H9 (cell line): ENCODE measurements at regions not wholly inside any gene's neighbourhood (a gene's known extent, or its start where the extent isn't known, plus 50 kb on each side); places are given as distances from the start of the nearest gene placed in this dataset.
A peak's percentile ranks its signal among the peaks of the same experiment; 100 is the strongest.

Experiments used
- DNase-seq: peaks from one replicate; pipeline ENCODE4 v3.0.0-alpha.2; 2017
- H2AFZ ChIP-seq: one replicate; pipeline ENCODE4 v1.6.1; 2013; ENCODE audit warnings: mild to moderate bottlenecking, low read length, control low read depth, moderate library complexity
- H2AK5ac ChIP-seq: 2 replicates; pipeline ENCODE4 v1.6.1; 2013; ENCODE audit warnings: low read length, control low read depth, mixed read lengths; ENCODE audit not compliant: insufficient read length
- H2BK120ac ChIP-seq: one replicate; pipeline ENCODE4 v1.6.1; 2013; ENCODE audit warnings: low read depth, mild to moderate bottlenecking, low read length, control low read depth, inconsistent platforms; ENCODE audit not compliant: poor library complexity, severe bottlenecking
- H2BK12ac ChIP-seq: 2 replicates; pipeline ENCODE4 v1.6.1; 2013; ENCODE audit warnings: low read length, control low read depth, mixed read lengths, low read depth; ENCODE audit not compliant: insufficient read length
- H2BK15ac ChIP-seq: 2 replicates; pipeline ENCODE4 v1.6.1; 2013; ENCODE audit warnings: low read depth, low read length, control low read depth
- H2BK20ac ChIP-seq: one replicate; pipeline ENCODE4 v1.6.1; 2013; ENCODE audit warnings: low read depth, mild to moderate bottlenecking, low read length, control low read depth, inconsistent platforms; ENCODE audit not compliant: poor library complexity, severe bottlenecking
- H2BK5ac ChIP-seq: 2 replicates; pipeline ENCODE4 v1.6.1; 2013; ENCODE audit warnings: low read length, control low read depth, mixed read lengths; ENCODE audit not compliant: insufficient read length
- H3K14ac ChIP-seq: 2 replicates; pipeline ENCODE4 v1.6.1; 2013; ENCODE audit warnings: low read length, control low read depth; ENCODE audit not compliant: insufficient read depth
- H3K18ac ChIP-seq: 2 replicates; pipeline ENCODE4 v1.6.1; 2013; ENCODE audit warnings: low read depth, mild to moderate bottlenecking, mixed read lengths, low read length, control low read depth; ENCODE audit not compliant: insufficient read length
- H3K23ac ChIP-seq: 2 replicates; pipeline ENCODE4 v1.6.1; 2013; ENCODE audit warnings: low read length, control low read depth, mixed read lengths, low read depth; ENCODE audit not compliant: insufficient read length
- H3K23me2 ChIP-seq: 2 replicates; pipeline ENCODE4 v1.6.1; 2013; ENCODE audit warnings: low read depth, mild to moderate bottlenecking, mixed read lengths, low read length, control low read depth; ENCODE audit not compliant: insufficient read length, poor library complexity, severe bottlenecking
- H3K27ac ChIP-seq: 2 replicates; pipeline ENCODE4 v1.5.1; 2013; ENCODE audit warnings: low read length, control low read depth, mixed read lengths, low read depth; ENCODE audit not compliant: insufficient read length
- H3K27me3 ChIP-seq: 2 replicates; pipeline ENCODE4 v1.6.1; 2013; ENCODE audit warnings: low read length, control low read depth, inconsistent platforms; ENCODE audit not compliant: insufficient read depth
- H3K4ac ChIP-seq: 2 replicates; pipeline ENCODE4 v1.6.1; 2013; ENCODE audit warnings: low read depth, mild to moderate bottlenecking, control low read depth, inconsistent platforms, low read length, moderate library complexity
- H3K4me1 ChIP-seq: 2 replicates; pipeline ENCODE4 v1.6.1; 2013; ENCODE audit warnings: low read length, control low read depth, inconsistent platforms; ENCODE audit not compliant: insufficient read depth
- H3K4me2 ChIP-seq: 2 replicates; pipeline ENCODE4 v1.6.1; 2013; ENCODE audit warnings: low read length, control low read depth, mixed read lengths; ENCODE audit not compliant: insufficient read length, insufficient read depth
- H3K56ac ChIP-seq: 2 replicates; pipeline ENCODE4 v1.6.1; 2013; ENCODE audit warnings: low read depth, mild to moderate bottlenecking, mixed read lengths, low read length, control low read depth; ENCODE audit not compliant: insufficient read length
- H3K79me1 ChIP-seq: 2 replicates; pipeline ENCODE4 v1.6.1; 2013; ENCODE audit warnings: low read depth, mild to moderate bottlenecking, moderate library complexity, low read length, control low read depth, inconsistent platforms; ENCODE audit not compliant: insufficient read depth, poor library complexity, severe bottlenecking
- H3K79me2 ChIP-seq: 2 replicates; pipeline ENCODE4 v1.6.1; 2013; ENCODE audit warnings: low read length, control low read depth, inconsistent platforms; ENCODE audit not compliant: insufficient read depth
- H3K9ac ChIP-seq: 2 replicates; pipeline ENCODE4 v1.6.1; 2013; ENCODE audit warnings: low read length, control low read depth, mixed read lengths; ENCODE audit not compliant: insufficient read length; ENCODE audit errors: extremely low read depth
- H3K9me3 ChIP-seq: one replicate; pipeline ENCODE4 v1.6.1; 2013; ENCODE audit warnings: low read depth, low read length, inconsistent platforms; ENCODE audit not compliant: control insufficient read depth
- H3T11ph ChIP-seq: one replicate; pipeline ENCODE4 v1.6.1; 2013; ENCODE audit warnings: mild to moderate bottlenecking, low read length, control low read depth, inconsistent platforms
- H4K20me1 ChIP-seq: one replicate; pipeline ENCODE4 v1.6.1; 2013; ENCODE audit not compliant: control insufficient read depth, insufficient read length, insufficient read depth
- H4K5ac ChIP-seq: 2 replicates; pipeline ENCODE4 v1.6.1; 2013; ENCODE audit warnings: low read depth, mild to moderate bottlenecking, mixed read lengths, low read length, control low read depth; ENCODE audit not compliant: insufficient read length
- H4K8ac ChIP-seq: replicated peaks from 2 replicates; pipeline ENCODE4 v1.6.1; 2013; ENCODE audit warnings: low read length, control low read depth, mixed read lengths, low read depth; ENCODE audit not compliant: insufficient read length
- H4K91ac ChIP-seq: 2 replicates; pipeline ENCODE4 v1.6.1; 2013; ENCODE audit warnings: low read depth, mild to moderate bottlenecking, moderate library complexity, mixed read lengths, low read length, control low read depth; ENCODE audit not compliant: insufficient read length
- H3K27ac Mint-ChIP-seq, 3 experiments: 2 replicates in 2 of 3; 3 replicates in 1 of 3; pipeline ENCODE4 v1.8.0; 2020 to 2021; ENCODE audit warnings: mixed read lengths in 3 of 3, mild to moderate bottlenecking in 1 of 3, moderate library complexity in 1 of 3
- H3K27me3 Mint-ChIP-seq: 2 replicates; pipeline ENCODE4 v1.8.0; 2021; ENCODE audit warnings: low read depth, mild to moderate bottlenecking, moderate library complexity, mixed read lengths
- H3K36me3 Mint-ChIP-seq, 3 experiments: 2 replicates in 2 of 3; 3 replicates in 1 of 3; pipeline ENCODE4 v1.8.0; 2020 to 2021; ENCODE audit warnings: low read depth in 3 of 3, mixed read lengths in 3 of 3; ENCODE audit not compliant: insufficient read depth in 1 of 3
- H3K4me1 Mint-ChIP-seq, 2 experiments: 2 replicates each; pipeline ENCODE4 v1.8.0; 2020; ENCODE audit warnings: mixed read lengths in 2 of 2
- H3K4me3 Mint-ChIP-seq, 2 experiments: 2 replicates in 1 of 2; 3 replicates in 1 of 2; pipeline ENCODE4 v1.8.0; 2020 to 2021; ENCODE audit warnings: mild to moderate bottlenecking in 2 of 2, mixed read lengths in 2 of 2, moderate library complexity in 1 of 2
- H3K9me3 Mint-ChIP-seq, 2 experiments: 2 replicates in 1 of 2; 3 replicates in 1 of 2; pipeline ENCODE4 v1.8.0; 2020; ENCODE audit warnings: mild to moderate bottlenecking in 2 of 2, mixed read lengths in 2 of 2, moderate library complexity in 1 of 2
- CTCF ChIP-seq: fragments of 200-600 bp; sonication (generic); conservative IDR thresholded peaks from 3 replicates; pipeline ENCODE4 v1.8.0; 2021; ENCODE audit warnings: antibody characterized with exemption, mild to moderate bottlenecking
- WGBS: extraction: QIAGEN DNeasy Blood & Tissue Kit; methylation state at CpG from one replicate; pipeline ENCODE4 v1.1.7; 2013; ENCODE audit warnings: missing lambda C conversion rate, low lambda C conversion rate, mixed read lengths; ENCODE audit not compliant: insufficient read length; ENCODE audit errors: extremely low coverage; 5-methylcytosine and 5-hydroxymethylcytosine counted together

- Histone ChIP-seq H3K23ac (no peak overlapping the region), H2AK5ac (no peak overlapping the region), H3K9me3 (no peaks in the 10 kb centered on the region), H3K4ac (no peak overlapping the region), H3K27ac (no peak overlapping the region), H4K91ac (no peak overlapping the region), H2BK120ac (no peak overlapping the region), H2BK15ac (no peak overlapping the region), H2AFZ (no peak overlapping the region), H3K9ac (no peak overlapping the region), H4K8ac (no peak overlapping the region), H3K56ac (no peak overlapping the region), H3K23me2 (no peaks in the 10 kb centered on the region), H3K4me1 (no peaks in the 10 kb centered on the region), H2BK5ac (no peak overlapping the region), H4K20me1 (no peaks in the 10 kb centered on the region), H3K18ac (no peak overlapping the region), H3K14ac (no peak overlapping the region), H3T11ph (no peak overlapping the region), H2BK12ac (no peak overlapping the region), H3K79me2 (no peaks in the 10 kb centered on the region), H4K5ac (no peak overlapping the region), H3K4me2 (no peak overlapping the region), H3K79me1 (no peaks in the 10 kb centered on the region), H2BK20ac (no peak overlapping the region), H3K27me3 (no peaks in the 10 kb centered on the region)
- H3K27ac Mint-ChIP-seq, result no peak overlapping the region
- TF ChIP-seq CTCF, result peak; percentile 40; the same call in 2 of the 3 replicates
- DNase-seq, result peak; percentile 33
- H3K4me1 Mint-ChIP-seq, result no peaks in the 10 kb centered on the region; a peak in 2 of 4 replicates
- peaks cover 0 to 2% (median 2%) of the 10 kb centered on the region in 3 experiments; a peak in 1 of 7 replicates for H3K36me3 Mint-ChIP-seq
- peaks cover 11 to 17% of the 10 kb centered on the region in 2 experiments; a peak in 4 of 5 replicates for H3K9me3 Mint-ChIP-seq
- H3K27me3 Mint-ChIP-seq, result peaks cover 3% of the 10 kb centered on the region; the same call in 1 of the 2 replicates
- WGBS, result no CpG with 5 or more reads among the region's 19 CpGs
- H3K4me3 Mint-ChIP-seq, result no peak overlapping the region
Observed at GRCh38 chr16:82506692-82507670, 119.8 kb upstream of the CDH13 start.
